Endothelial cell of umbilical vein (primary cell): ENCODE measurements at regions not wholly inside any gene's neighbourhood (a gene's known extent, or its start where the extent isn't known, plus 50 kb on each side); places are given as distances from the start of the nearest gene placed in this dataset.

Source experiments
- BruUV-seq: library from RNA; stranded (reverse); fragments of 400-500 nt; replicated peaks from 2 replicates; lab custom pipeline; 2021; lab: Mats Ljungman, UMichigan
- CTCF ChIA-PET: fragments of 300-600, 350-600 bp; sonication (Branson Sonifier 250); formaldehyde crosslinking; loops from one replicate; lab custom pipeline; 2021; ENCODE audit warnings: antibody characterized with exemption, inconsistent platforms; lab: Charles Lee
- POLR2A ChIA-PET: fragments of 300-600, 350-600 bp; sonication (Branson Sonifier 250); formaldehyde crosslinking; loops from one replicate; lab custom pipeline; 2021; ENCODE audit warnings: antibody characterized with exemption, inconsistent platforms; lab: Charles Lee
- DNase-seq: peaks from one replicate; pipeline ENCODE4 v3.0.0-alpha.2; 2011; ENCODE audit warnings: low read depth, low spot score
- FAIRE-seq: peaks from 2 replicates; lab custom pipeline; 2011; peaks lifted over from hg19 to GRCh38; lab: Jason Lieb, UNC
- H2AFZ ChIP-seq: 2 replicates; pipeline ENCODE4 v1.6.0; 2012; ENCODE audit warnings: low read depth, low read length, control low read depth, inconsistent platforms
- H3K27ac ChIP-seq: 2 replicates; pipeline ENCODE4 v1.5.1; 2011; ENCODE audit warnings: low read depth, mild to moderate bottlenecking, control low read depth, low read length, moderate library complexity; ENCODE audit not compliant: insufficient read depth
- H3K27me3 ChIP-seq, 2 experiments: 2 replicates each; pipeline versions ENCODE4 v1.6.0 to v1.6.1; 2011; ENCODE audit warnings: low read length in 2 of 2, mixed read lengths in 1 of 2; ENCODE audit not compliant: control insufficient read depth in 2 of 2, insufficient read depth in 2 of 2
- H3K36me3 ChIP-seq, 2 experiments: 2 replicates in 1 of 2; 3 replicates in 1 of 2; pipeline ENCODE4 v1.5.1; 2011; ENCODE audit warnings: low read length in 2 of 2, mild to moderate bottlenecking in 1 of 2, moderate library complexity in 1 of 2; ENCODE audit not compliant: control insufficient read depth in 2 of 2, insufficient read depth in 2 of 2; ENCODE audit errors: extremely low read depth in 1 of 2
- H3K4me1 ChIP-seq: 3 replicates; pipeline ENCODE4 v1.5.1; 2011; ENCODE audit warnings: mild to moderate bottlenecking, low read length; ENCODE audit not compliant: control insufficient read depth, insufficient read depth; ENCODE audit errors: extremely low read depth
- H3K4me2 ChIP-seq: 2 replicates; pipeline ENCODE4 v1.6.1; 2011; ENCODE audit warnings: low read length, control low read depth, mixed read lengths; ENCODE audit not compliant: insufficient read depth
- H3K4me3 ChIP-seq, 3 experiments: fragments of 200-600 bp in 1 of 3; sonication (generic), shearing (Covaris generic) in 1 of 3; replicated peaks in 1 of 3; 2 replicates each; pipeline ENCODE4 v1.5.1; 2011 to 2016; ENCODE audit warnings: control low read depth in 3 of 3, low read length in 3 of 3, mild to moderate bottlenecking in 2 of 3, inconsistent platforms in 1 of 3, low read depth in 1 of 3, moderate library complexity in 1 of 3; ENCODE audit not compliant: insufficient read depth in 1 of 3
- H3K79me2 ChIP-seq: 2 replicates; pipeline ENCODE4 v1.6.0; 2012; ENCODE audit warnings: low read length, inconsistent platforms; ENCODE audit not compliant: control insufficient read depth, insufficient read depth
- H3K9ac ChIP-seq: replicated peaks from 2 replicates; pipeline ENCODE3; 2011; ENCODE audit warnings: low read length, control low read depth; ENCODE audit not compliant: insufficient read depth; ENCODE audit errors: extremely low read depth
- H3K9me1 ChIP-seq: replicated peaks from 3 replicates; pipeline ENCODE4 v1.6.0; 2011; ENCODE audit warnings: mild to moderate bottlenecking, low read length; ENCODE audit not compliant: control insufficient read depth, insufficient read depth; ENCODE audit errors: extremely low read depth
- H3K9me3 ChIP-seq: replicated peaks from 2 replicates; pipeline ENCODE4 v1.5.1; 2012; ENCODE audit warnings: low read length, inconsistent platforms; ENCODE audit not compliant: control insufficient read depth, insufficient read depth
- H4K20me1 ChIP-seq: replicated peaks from 2 replicates; pipeline ENCODE3; 2011; ENCODE audit warnings: mild to moderate bottlenecking, low read length; ENCODE audit not compliant: control insufficient read depth, insufficient read depth; ENCODE audit errors: extremely low read depth
- CTCF ChIP-seq, 2 donors: IDR thresholded peaks; 1 replicate in 1 of 2; 2 replicates in 1 of 2; pipeline ENCODE4 v1.5.1; 2011; ENCODE audit warnings: low read length in 2 of 2, mild to moderate bottlenecking in 2 of 2, moderate library complexity in 2 of 2, control low read depth in 1 of 2, inconsistent platforms in 1 of 2, low read depth in 1 of 2; ENCODE audit not compliant: insufficient read depth in 1 of 2; ENCODE audit errors: extremely low read depth in 1 of 2
- EZH2 ChIP-seq: IDR thresholded peaks from 2 replicates; pipeline ENCODE4 v1.6.1; 2012; ENCODE audit warnings: borderline replicate concordance, low read depth, mild to moderate bottlenecking, moderate library complexity, low read length, inconsistent platforms; ENCODE audit not compliant: severe bottlenecking
- GATA2 ChIP-seq: IDR thresholded peaks from 2 replicates; pipeline ENCODE4 v1.7.0; 2011; ENCODE audit warnings: low read depth, mild to moderate bottlenecking, moderate library complexity, mixed read lengths, low read length; ENCODE audit not compliant: insufficient read length, insufficient read depth
- JUN ChIP-seq: IDR thresholded peaks from 2 replicates; pipeline ENCODE4 v1.6.1; 2011; ENCODE audit warnings: borderline replicate concordance, low read depth; ENCODE audit not compliant: insufficient read length, insufficient read depth
- MYC ChIP-seq: IDR thresholded peaks from one replicate; pipeline ENCODE4 v1.6.1; 2011; ENCODE audit warnings: mild to moderate bottlenecking, low read depth, low read length
- POLR2A ChIP-seq: IDR thresholded peaks from 2 replicates; pipeline ENCODE4 v1.6.1; 2012; ENCODE audit warnings: low read depth, mild to moderate bottlenecking, control low read depth, low read length
- POLR2AphosphoS5 ChIP-seq: IDR thresholded peaks from 2 replicates; pipeline ENCODE4 v1.6.1; 2012; ENCODE audit warnings: low read depth, mild to moderate bottlenecking, control low read depth, low read length, moderate library complexity; ENCODE audit not compliant: insufficient read depth
- dilution Hi-C: fragments of 300-500 bp; cut with MboI; formaldehyde crosslinking; loops from one replicate; pipeline ENCODE4 v1.15.0; 2019; ENCODE audit warnings: low sequenced_read_pairs; ENCODE audit not compliant: extremely low pct_ligation_motif_present
- intact Hi-C: fragments of 100-400 bp; cut with micrococcal nuclease; formaldehyde crosslinking; loops from one replicate; pipeline ENCODE4 v1.10.0; 2022
- TF ChIP-seq, protein P1 (sequence below): IDR thresholded peaks from 2 replicates; pipeline ENCODE4 v1.6.1; 2011; ENCODE audit not compliant: insufficient read depth, insufficient read length

DNA sequence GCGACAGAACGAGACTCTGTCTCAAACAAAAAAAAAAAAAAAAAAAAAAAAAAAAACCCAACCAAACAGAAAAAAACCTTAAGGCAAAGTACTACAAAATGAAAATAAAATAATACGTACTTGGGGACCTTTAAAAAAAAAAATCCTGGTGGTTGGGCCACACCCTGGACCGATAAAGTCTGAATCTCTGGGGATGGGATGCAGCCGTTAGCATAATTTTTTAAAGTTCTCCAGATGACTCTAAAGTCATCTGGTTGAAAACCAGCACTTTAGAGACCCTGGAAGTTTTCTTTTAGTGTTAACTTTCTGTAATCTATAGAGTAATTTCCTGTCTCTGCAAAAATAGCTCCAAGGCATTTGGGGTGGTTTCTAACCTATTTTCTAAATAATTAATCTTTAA is 142.9 kb upstream of the SALL4 start:
- DNase-seq (no peak), FAIRE-seq (no peak)
- ChIA-PET CTCF (interaction anchor here (0.9 to 2.5 kb wide), 4 partner anchors 10 to 141 kb away, joined by 3 to 6 read pairs (median 4); no protein-coding TSS in a partner anchor), POLR2A (no interaction called here)
- Histone ChIP-seq H3K4me2 (no peak overlapping the region), H4K20me1 (no peaks in the 10 kb centered on the region), H3K4me3 (no peak overlapping the region), H3K9me1 (no peaks in the 10 kb centered on the region), H3K4me1 (no peaks in the 10 kb centered on the region), H2AFZ (no peak overlapping the region), H3K36me3 (no peaks in the 10 kb centered on the region), H3K9ac (no peak overlapping the region), H3K27me3 (no peaks in the 10 kb centered on the region), H3K9me3 (no peaks in the 10 kb centered on the region), H3K27ac (no peak overlapping the region), H3K79me2 (no peaks in the 10 kb centered on the region)
- dilution Hi-C loops (no loop called here), intact Hi-C loops (no loop called here)
- TF ChIP-seq MYC (no peak), GATA2 (no peak), JUN (no peak), POLR2AphosphoS5 (no peak), EZH2 (no peak), POLR2A (no peak), CTCF (IDR thresholded peaks at IDR 0.05; ENCODE audit: extremely low read depth in 1 of 2, insufficient read depth in 1 of 2, low read depth in 1 of 2, low read length in 2 of 2) (no peak)
- TF ChIP-seq, protein P1, sequence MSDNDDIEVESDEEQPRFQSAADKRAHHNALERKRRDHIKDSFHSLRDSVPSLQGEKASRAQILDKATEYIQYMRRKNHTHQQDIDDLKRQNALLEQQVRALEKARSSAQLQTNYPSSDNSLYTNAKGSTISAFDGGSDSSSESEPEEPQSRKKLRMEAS: no peak
- no TSS peak for BruUV-seq
